NCI-H526 (cell line): ENCODE measurements at regions not wholly inside any gene's neighbourhood (a gene's known extent, or its start where the extent isn't known, plus 50 kb on each side); places are given as distances from the start of the nearest gene placed in this dataset.
"Not testable (repeated sequence)": the region's sequence is repeated elsewhere in the genome, so short reads cannot be mapped to it uniquely, and the experiment has no call there.

Experiments
- DNase-seq, 2 experiments: peaks; one replicate each; lab custom pipeline; 2025; lab: John Stamatoyannopoulos, UW

- DNase-seq = no peak
Measured at GRCh38 chrX:83588409-83588808, 80.3 kb downstream of the POU3F4 start.

DNA sequence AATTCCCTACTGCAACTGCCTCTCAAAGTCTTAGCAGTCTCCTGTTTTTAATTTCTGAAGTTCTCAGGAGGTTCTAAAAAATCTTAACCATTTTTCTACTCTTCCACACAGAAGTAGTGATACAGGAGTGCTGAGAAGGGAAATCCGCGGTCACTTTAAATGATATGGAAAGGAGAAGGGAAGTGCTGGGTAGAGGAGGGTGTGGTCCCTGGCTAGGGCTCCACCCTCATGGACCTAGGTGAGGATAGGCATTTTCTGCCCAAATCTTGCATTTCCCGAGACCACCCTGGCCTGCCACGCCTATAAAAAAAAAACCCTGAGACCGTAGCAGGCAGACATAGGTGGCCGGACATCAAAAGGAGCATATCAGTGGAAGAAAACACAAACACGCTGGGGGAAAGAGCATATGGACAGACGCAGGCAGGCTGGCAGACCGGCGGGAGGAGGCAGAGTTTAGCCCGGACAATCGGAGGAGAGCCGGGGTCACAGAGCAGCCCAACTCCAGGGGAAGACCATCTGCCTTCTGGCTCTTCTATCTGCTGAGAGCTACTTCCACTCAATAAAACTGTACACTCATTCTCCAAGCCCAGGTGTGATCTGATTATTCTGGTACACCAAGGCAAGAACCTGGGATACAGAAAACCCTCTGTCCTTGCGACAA lies 85.7 kb downstream of the POU3F4 start:
- DNase-seq = no peak

DNA sequence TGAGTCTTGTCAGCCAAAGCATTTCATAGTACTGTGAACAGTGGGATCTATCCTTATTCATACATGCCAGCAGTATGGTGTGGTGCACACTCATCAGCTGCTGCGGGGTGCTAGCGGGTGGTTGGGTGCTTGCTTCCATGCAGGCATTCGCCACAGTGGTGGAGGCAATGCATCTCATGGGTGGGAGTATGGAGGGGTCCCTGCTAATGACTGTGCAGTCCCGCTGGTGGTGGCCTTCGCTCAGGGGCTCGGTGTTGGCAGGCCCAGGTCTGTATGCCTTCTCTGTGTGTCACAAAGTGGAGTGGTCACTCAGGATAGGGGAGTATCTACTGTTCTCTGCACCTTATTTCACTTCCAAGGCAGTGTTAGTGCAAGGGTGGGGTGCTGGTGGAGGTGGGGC lies 122.6 kb downstream of the POU3F4 start:
- DNase-seq = no peak

GRCh38 chrX:83649706-83650105 lies 141.6 kb downstream of the POU3F4 start:
- DNase-seq = not testable (repeated sequence)

DNA sequence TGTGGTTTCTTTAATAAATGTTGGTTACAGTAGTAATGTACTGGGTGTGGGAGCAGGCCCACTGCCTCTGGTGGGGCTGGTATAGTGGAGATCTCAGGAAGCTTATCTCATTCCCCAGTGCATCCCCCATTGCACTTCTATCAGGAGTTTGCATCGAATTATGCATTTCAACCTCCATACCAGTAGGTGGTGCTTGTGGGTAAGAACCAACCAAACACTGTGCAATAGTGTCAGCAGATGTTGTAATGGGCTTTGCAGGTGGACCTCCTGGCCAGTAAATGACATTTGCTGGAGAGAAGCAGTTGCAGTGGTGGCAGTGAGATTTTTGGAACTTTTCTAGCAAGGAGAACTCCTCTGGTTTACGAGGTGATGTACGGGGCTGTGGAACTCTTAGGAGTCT lies 150.6 kb downstream of the POU3F4 start:
- peak in 1 of 2 experiments; percentile 5 for DNase-seq
